Gastrocnemius medialis (tissue), 4 donors: ENCODE measurements at regions not wholly inside any gene's neighbourhood (a gene's known extent, or its start where the extent isn't known, plus 50 kb on each side); places are given as distances from the start of the nearest gene placed in this dataset.

ENCODE experiments used
- ATAC-seq, 2 donors: fragments of 150-250 bp; one replicate each; pipeline ENCODE4 v1.9.1; 2016
- DNase-seq, 2 donors: peaks; one replicate each; pipeline ENCODE4 v3.0.0-alpha.2; 2019
- H3K27ac ChIP-seq, 4 donors: fragments of 200-600 bp; sonication (generic); 1 replicate in 1 of 4; 2 replicates in 3 of 4; pipeline ENCODE4 v1.5.1; 2016 to 2018; ENCODE audit warnings: mild to moderate bottlenecking in 2 of 4, moderate library complexity in 1 of 4
- H3K27me3 ChIP-seq, 3 donors: fragments of 200-600 bp; sonication (generic) in 2 of 3; 1 replicate in 1 of 3; 2 replicates in 2 of 3; pipeline versions ENCODE4 v1.5.1 to v1.6.0; 2016 to 2019; ENCODE audit warnings: mild to moderate bottlenecking in 1 of 3, moderate library complexity in 1 of 3
- H3K36me3 ChIP-seq, 2 donors: fragments of 200-600 bp; sonication (generic) in 1 of 2; one replicate each; pipeline ENCODE4 v1.5.1; 2017 to 2018
- H3K4me1 ChIP-seq, 2 donors: fragments of 200-600 bp; sonication (generic) in 1 of 2; one replicate each; pipeline ENCODE4 v1.5.1; 2016 to 2017; ENCODE audit warnings: mild to moderate bottlenecking in 2 of 2
- H3K4me3 ChIP-seq, 4 donors: fragments of 200-600 bp; sonication (generic) in 3 of 4; 1 replicate in 1 of 4; 2 replicates in 3 of 4; pipeline ENCODE4 v1.5.1; 2016 to 2019; ENCODE audit warnings: mild to moderate bottlenecking in 2 of 4
- H3K9me3 ChIP-seq, 3 donors: fragments of 200-600 bp; sonication (generic) in 2 of 3; 1 replicate in 1 of 3; 2 replicates in 2 of 3; pipeline ENCODE4 v1.5.1; 2016 to 2019
- POLR2A ChIP-seq, 2 donors: fragments of 450-650 bp; IDR thresholded peaks; one replicate each; pipeline ENCODE4 v1.6.1; 2017; ENCODE audit warnings: antibody characterized with exemption in 2 of 2, mild to moderate bottlenecking in 2 of 2, moderate library complexity in 2 of 2
- in situ Hi-C, 4 donors: fragments of 200-750 bp; cut with MboI; loops; one replicate each; pipeline versions ENCODE4 v1.15.0 to v1.8.0; 2017; ENCODE audit warnings: low sequenced_read_pairs in 4 of 4
- intact Hi-C: fragments of 100-400 bp; cut with DNase I; formaldehyde crosslinking; loops from one replicate; pipeline ENCODE4 v1.15.1; 2023; ENCODE audit warnings: low total_unique reads
- TF ChIP-seq, protein P1 (sequence below), 5 experiments: fragments of 450-650 bp in 3 of 5; fragments of 200-600 bp in 2 of 5; sonication (generic) in 2 of 5; IDR thresholded peaks in 4 of 5; conservative IDR thresholded peaks in 1 of 5; 1 replicate in 4 of 5; 2 replicates in 1 of 5; pipeline ENCODE4 v1.5.1; 2016 to 2019; ENCODE audit warnings: antibody characterized with exemption in 5 of 5, mild to moderate bottlenecking in 3 of 5, moderate library complexity in 3 of 5

DNA sequence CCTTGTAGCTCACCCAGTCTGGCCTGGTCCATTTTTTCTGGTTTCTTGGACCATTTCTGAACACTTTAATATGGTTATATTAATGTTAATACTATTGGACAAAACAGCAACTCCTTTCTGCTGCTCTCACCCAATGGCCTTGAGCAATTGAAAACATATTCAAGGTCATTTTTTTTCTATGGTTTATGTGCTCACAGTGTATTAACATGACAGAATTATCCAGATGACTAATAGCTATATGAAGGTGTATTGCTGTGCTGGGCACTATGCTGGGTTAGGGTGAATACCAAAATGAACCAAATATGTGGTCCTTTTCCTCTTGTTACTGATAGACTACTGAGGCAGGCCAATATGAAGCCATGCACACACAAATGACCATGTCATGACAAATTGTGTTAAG, 591.6 kb upstream of the PLXNA2 start:
- Histone ChIP-seq H3K27me3 (no peaks in the 10 kb centered on the region), H3K9me3 (no peaks in the 10 kb centered on the region), H3K4me3 (no peak overlapping the region), H3K27ac (no peak overlapping the region), H3K36me3 (no peaks in the 10 kb centered on the region), H3K4me1 (no peaks in the 10 kb centered on the region)
- DNase-seq: no peak
- intact Hi-C loops: no loop called here
- in situ Hi-C loops: no loop called here
- no peak for TF ChIP-seq POLR2A (IDR thresholded peaks at IDR 0.05)
- TF ChIP-seq, protein P1, sequence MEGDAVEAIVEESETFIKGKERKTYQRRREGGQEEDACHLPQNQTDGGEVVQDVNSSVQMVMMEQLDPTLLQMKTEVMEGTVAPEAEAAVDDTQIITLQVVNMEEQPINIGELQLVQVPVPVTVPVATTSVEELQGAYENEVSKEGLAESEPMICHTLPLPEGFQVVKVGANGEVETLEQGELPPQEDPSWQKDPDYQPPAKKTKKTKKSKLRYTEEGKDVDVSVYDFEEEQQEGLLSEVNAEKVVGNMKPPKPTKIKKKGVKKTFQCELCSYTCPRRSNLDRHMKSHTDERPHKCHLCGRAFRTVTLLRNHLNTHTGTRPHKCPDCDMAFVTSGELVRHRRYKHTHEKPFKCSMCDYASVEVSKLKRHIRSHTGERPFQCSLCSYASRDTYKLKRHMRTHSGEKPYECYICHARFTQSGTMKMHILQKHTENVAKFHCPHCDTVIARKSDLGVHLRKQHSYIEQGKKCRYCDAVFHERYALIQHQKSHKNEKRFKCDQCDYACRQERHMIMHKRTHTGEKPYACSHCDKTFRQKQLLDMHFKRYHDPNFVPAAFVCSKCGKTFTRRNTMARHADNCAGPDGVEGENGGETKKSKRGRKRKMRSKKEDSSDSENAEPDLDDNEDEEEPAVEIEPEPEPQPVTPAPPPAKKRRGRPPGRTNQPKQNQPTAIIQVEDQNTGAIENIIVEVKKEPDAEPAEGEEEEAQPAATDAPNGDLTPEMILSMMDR (IDR thresholded peaks at IDR 0.05 in 4 of 5, conservative IDR thresholded peaks at IDR 0.05 in 1 of 5): no peak
- no peak for ATAC-seq

DNA sequence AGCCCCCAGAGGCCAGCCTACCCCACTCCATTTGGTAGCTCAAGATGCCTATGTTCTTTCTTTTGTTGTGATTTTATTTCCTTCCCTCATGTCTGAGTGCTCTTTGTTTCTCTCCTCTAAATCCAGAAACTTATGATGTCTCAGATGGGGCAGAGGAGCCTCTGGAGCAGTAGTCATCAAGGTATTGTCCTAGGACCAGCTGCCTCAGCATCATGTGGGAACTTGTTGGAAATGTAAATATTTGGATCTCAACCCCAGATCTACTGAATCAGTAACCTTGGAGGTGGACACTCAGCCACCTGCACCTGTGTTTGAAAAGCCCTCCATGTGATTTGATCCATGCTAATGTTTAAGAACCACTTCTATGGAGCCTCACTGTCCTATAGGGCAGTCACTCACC, 593.1 kb upstream of the PLXNA2 start:
- in situ Hi-C loops: no loop called here
- Histone ChIP-seq H3K4me3 (no peak overlapping the region), H3K27ac (no peak overlapping the region), H3K27me3 (no peaks in the 10 kb centered on the region), H3K36me3 (no peaks in the 10 kb centered on the region), H3K4me1 (no peaks in the 10 kb centered on the region), H3K9me3 (no peaks in the 10 kb centered on the region)
- TF ChIP-seq, protein P1 (IDR thresholded peaks at IDR 0.05 in 4 of 5, conservative IDR thresholded peaks at IDR 0.05 in 1 of 5): no peak
- TF ChIP-seq POLR2A (IDR thresholded peaks at IDR 0.05): no peak
- DNase-seq: no peak
- intact Hi-C loops: no loop called here
- no peak for ATAC-seq

DNA sequence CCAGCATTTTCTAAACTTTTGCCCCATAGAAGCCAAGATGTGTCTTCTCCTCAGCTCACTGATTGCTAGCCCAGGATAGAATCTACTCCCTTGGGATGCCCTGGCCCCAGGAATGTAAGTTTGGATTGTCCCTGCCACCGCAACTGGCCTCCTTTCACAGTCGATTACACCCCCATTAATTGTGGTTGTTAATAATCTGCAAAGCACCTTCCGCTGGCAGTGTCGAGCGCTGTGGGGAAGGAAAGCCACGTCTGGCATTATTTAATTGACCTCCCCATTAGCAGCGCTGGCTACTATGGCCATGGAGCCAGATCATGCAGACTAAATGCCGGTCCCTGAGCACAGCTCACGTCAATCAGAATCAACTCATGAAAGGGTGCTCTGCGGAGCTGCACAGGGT, 597.3 kb upstream of the PLXNA2 start:
- ATAC-seq: no peak
- H3K27me3 ChIP-seq: no peaks in the 10 kb centered on the region
- H3K36me3 ChIP-seq: no peaks in the 10 kb centered on the region
- DNase-seq: no peak
- H3K4me1 ChIP-seq: no peaks in the 10 kb centered on the region
- no peak overlapping the region for H3K27ac ChIP-seq
- no peak for TF ChIP-seq POLR2A (IDR thresholded peaks at IDR 0.05)
- TF ChIP-seq, protein P1 (IDR thresholded peaks at IDR 0.05 in 4 of 5, conservative IDR thresholded peaks at IDR 0.05 in 1 of 5): no peak
- no peaks in the 10 kb centered on the region for H3K9me3 ChIP-seq
- H3K4me3 ChIP-seq: no peak overlapping the region
- in situ Hi-C loops: no loop called here
- intact Hi-C loops: no loop called here

DNA sequence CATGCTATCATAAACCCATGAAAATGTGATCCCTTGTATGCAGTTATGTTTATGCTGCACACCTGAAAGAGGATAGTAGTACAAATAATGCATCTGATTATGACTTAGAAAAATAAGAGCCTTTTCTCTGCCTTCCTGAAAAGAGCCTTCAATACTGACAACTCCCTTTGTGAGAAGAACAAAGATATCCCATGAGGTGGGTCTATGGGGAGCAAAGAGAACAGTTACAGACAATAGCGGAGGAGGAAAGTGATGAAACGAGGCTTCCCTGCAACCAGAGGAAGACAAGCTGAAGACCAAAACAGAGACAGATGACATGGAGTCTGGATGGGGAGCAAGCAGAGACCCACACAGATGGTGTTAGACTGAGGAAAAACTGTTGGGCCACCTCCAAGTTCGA, 598.3 kb upstream of the PLXNA2 start:
- no peak overlapping the region for H3K4me3 ChIP-seq
- H3K27me3 ChIP-seq: no peaks in the 10 kb centered on the region
- H3K36me3 ChIP-seq: no peaks in the 10 kb centered on the region
- H3K4me1 ChIP-seq: no peaks in the 10 kb centered on the region
- no peaks in the 10 kb centered on the region for H3K9me3 ChIP-seq
- intact Hi-C loops: no loop called here
- no peak overlapping the region for H3K27ac ChIP-seq
- ATAC-seq (no peak), DNase-seq (no peak)
- in situ Hi-C loops: no loop called here
- TF ChIP-seq, protein P1 (IDR thresholded peaks at IDR 0.05 in 4 of 5, conservative IDR thresholded peaks at IDR 0.05 in 1 of 5): no peak
- TF ChIP-seq POLR2A (IDR thresholded peaks at IDR 0.05): no peak

DNA sequence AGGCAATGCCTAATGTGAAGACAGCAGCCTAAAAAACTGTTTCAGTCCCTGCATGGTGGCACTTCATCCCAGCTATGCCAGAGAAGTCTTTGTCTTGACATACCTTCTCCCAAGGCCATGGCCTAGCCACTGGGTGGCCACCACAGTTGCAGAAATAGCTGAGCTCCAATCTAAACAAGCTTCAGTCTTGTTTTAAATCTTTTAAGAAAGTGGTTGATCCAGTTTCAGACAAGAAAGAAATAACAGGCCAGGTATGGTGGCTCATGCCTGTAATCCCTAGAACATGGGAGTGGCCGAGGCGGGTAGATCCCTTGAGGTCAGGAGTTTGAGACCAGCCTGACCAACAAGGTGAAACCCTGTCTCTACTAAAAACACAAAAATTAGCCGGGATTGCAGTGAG, 600.0 kb upstream of the PLXNA2 start:
- no peak for DNase-seq
- intact Hi-C loops (no loop called here), in situ Hi-C loops (no loop called here)
- no peaks in the 10 kb centered on the region for H3K4me1 ChIP-seq
- no peak overlapping the region for H3K4me3 ChIP-seq
- no peaks in the 10 kb centered on the region for H3K27me3 ChIP-seq
- H3K9me3 ChIP-seq: no peaks in the 10 kb centered on the region
- ATAC-seq: no peak
- TF ChIP-seq POLR2A (IDR thresholded peaks at IDR 0.05): no peak
- TF ChIP-seq, protein P1 (IDR thresholded peaks at IDR 0.05 in 4 of 5, conservative IDR thresholded peaks at IDR 0.05 in 1 of 5): no peak
- no peaks in the 10 kb centered on the region for H3K36me3 ChIP-seq
- no peak overlapping the region for H3K27ac ChIP-seq
